ENCODE measurements at regions not wholly inside any gene's neighbourhood (a gene's known extent, or its start where the extent isn't known, plus 50 kb on each side); places are given as distances from the start of the nearest gene placed in this dataset.
"Not testable (repeated sequence)": the region's sequence is repeated elsewhere in the genome, so short reads cannot be mapped to it uniquely, and the experiment has no call there.

GRCh38 chr4:92012899-92013867 is 290.6 kb upstream of the GRID2 start:
- no peaks in the 10 kb centered on the region for H3K36me3 ChIP-seq (ENCODE audit: control insufficient read depth, insufficient read depth, low read length)
- TF ChIP-seq CTCF (IDR thresholded peaks at IDR 0.05; ENCODE audit: insufficient read depth, low read length, poor library complexity, severe bottlenecking) = no peak
- H3K27me3 ChIP-seq (ENCODE audit: control insufficient read depth, insufficient read depth, low read length) = no peaks in the 10 kb centered on the region
- no peak overlapping the region for H3K4me3 ChIP-seq (ENCODE audit: low read depth, low read length)
- no peak for DNase-seq (ENCODE audit: low read depth)

- H3K27me3 ChIP-seq (ENCODE audit: control insufficient read depth, insufficient read depth, low read length) = no peaks in the 10 kb centered on the region
- no peak for DNase-seq (ENCODE audit: low read depth)
- H3K36me3 ChIP-seq (ENCODE audit: control insufficient read depth, insufficient read depth, low read length) = no peaks in the 10 kb centered on the region
- no peak overlapping the region for H3K4me3 ChIP-seq (ENCODE audit: low read depth, low read length)
- no peak for TF ChIP-seq CTCF (IDR thresholded peaks at IDR 0.05; ENCODE audit: insufficient read depth, low read length, poor library complexity, severe bottlenecking)
Observed at GRCh38 chr4:92014067-92014466, 289.7 kb upstream of the GRID2 start.

GRCh38 chr4:92021203-92021602 is 282.6 kb upstream of the GRID2 start:
- H3K4me3 ChIP-seq (ENCODE audit: low read depth, low read length) = no peak overlapping the region
- H3K36me3 ChIP-seq (ENCODE audit: control insufficient read depth, insufficient read depth, low read length) = no peaks in the 10 kb centered on the region
- no peak for TF ChIP-seq CTCF (IDR thresholded peaks at IDR 0.05; ENCODE audit: insufficient read depth, low read length, poor library complexity, severe bottlenecking)

GRCh38 chr4:92021788-92022187 is 282.0 kb upstream of the GRID2 start:
- no peak overlapping the region for H3K4me3 ChIP-seq (ENCODE audit: low read depth, low read length)
- H3K36me3 ChIP-seq (ENCODE audit: control insufficient read depth, insufficient read depth, low read length) = no peaks in the 10 kb centered on the region
- DNase-seq (ENCODE audit: low read depth) = no peak
- no peak for TF ChIP-seq CTCF (IDR thresholded peaks at IDR 0.05; ENCODE audit: insufficient read depth, low read length, poor library complexity, severe bottlenecking)
- H3K27me3 ChIP-seq (ENCODE audit: control insufficient read depth, insufficient read depth, low read length) = no peaks in the 10 kb centered on the region

More at GRCh38 chr4:92021203-92021602, 282.6 kb upstream of the GRID2 start:
- DNase-seq (ENCODE audit: low read depth) = no peak
- H3K27me3 ChIP-seq (ENCODE audit: control insufficient read depth, insufficient read depth, low read length) = no peaks in the 10 kb centered on the region

- not testable (repeated sequence) for DNase-seq (ENCODE audit: low read depth); H3K27me3 ChIP-seq (ENCODE audit: control insufficient read depth, insufficient read depth, low read length); H3K36me3 ChIP-seq (ENCODE audit: control insufficient read depth, insufficient read depth, low read length)
Observed at GRCh38 chr4:92028830-92029229, 274.9 kb upstream of the GRID2 start.

GRCh38 chr4:92031825-92032224 is 271.9 kb upstream of the GRID2 start:
- no peak for DNase-seq (ENCODE audit: low read depth)
- no peak for TF ChIP-seq CTCF (IDR thresholded peaks at IDR 0.05; ENCODE audit: insufficient read depth, low read length, poor library complexity, severe bottlenecking)
- no peak overlapping the region for H3K4me3 ChIP-seq (ENCODE audit: low read depth, low read length)
- no peaks in the 10 kb centered on the region for H3K36me3 ChIP-seq (ENCODE audit: control insufficient read depth, insufficient read depth, low read length)
- H3K27me3 ChIP-seq (ENCODE audit: control insufficient read depth, insufficient read depth, low read length) = no peaks in the 10 kb centered on the region

More at GRCh38 chr4:92028830-92029229, 274.9 kb upstream of the GRID2 start:
- not testable (repeated sequence) for H3K4me3 ChIP-seq (ENCODE audit: low read depth, low read length)

Data from kidney epithelial cell (primary cell).